Heart left ventricle (tissue), 16 donors: ENCODE measurements at regions not wholly inside any gene's neighbourhood (a gene's known extent, or its start where the extent isn't known, plus 50 kb on each side); places are given as distances from the start of the nearest gene placed in this dataset.

Experiments used
- ATAC-seq, 4 donors: fragments of 200-7000 bp; cut with Tn5 transposase; one replicate each; pipeline ENCODE4 v1.9.1; 2020 to 2022; ENCODE audit warnings: moderate library complexity in 4 of 4, mild to moderate bottlenecking in 3 of 4, moderate number of reproducible peaks in 1 of 4
- DNase-seq, 5 donors: peaks; one replicate each; pipeline ENCODE4 v3.0.0-alpha.2; 2020
- H3K27ac ChIP-seq, 12 donors: fragments of 200-600 bp; sonication (generic) in 4 of 12; one replicate each; pipeline versions ENCODE4 v1.5.0 to v1.8.0; 2016 to 2022; ENCODE audit warnings: mild to moderate bottlenecking in 2 of 12
- H3K27me3 ChIP-seq, 9 donors: fragments of 200-600 bp; sonication (generic) in 2 of 9; one replicate each; pipeline versions ENCODE4 v1.5.1 to v1.8.0; 2016 to 2022; ENCODE audit warnings: mild to moderate bottlenecking in 3 of 9
- H3K36me3 ChIP-seq, 9 donors: fragments of 200-600 bp; sonication (generic) in 2 of 9; one replicate each; pipeline versions ENCODE4 v1.5.0 to v1.8.0; 2018 to 2022; ENCODE audit warnings: mild to moderate bottlenecking in 2 of 9
- H3K4me1 ChIP-seq, 12 donors: fragments of 200-600 bp; sonication (generic) in 4 of 12; one replicate each; pipeline versions ENCODE4 v1.5.0 to v1.8.0; 2016 to 2022; ENCODE audit warnings: mild to moderate bottlenecking in 3 of 12
- H3K4me3 ChIP-seq, 12 donors: fragments of 200-600 bp; sonication (generic) in 4 of 12; one replicate each; pipeline versions ENCODE4 v1.5.0 to v1.8.0; 2017 to 2022; ENCODE audit warnings: mild to moderate bottlenecking in 9 of 12, moderate library complexity in 4 of 12
- H3K9me3 ChIP-seq, 12 donors: fragments of 200-600 bp; sonication (generic) in 4 of 12; one replicate each; pipeline versions ENCODE4 v1.5.0 to v1.8.0; 2016 to 2022; ENCODE audit warnings: mild to moderate bottlenecking in 1 of 12
- CTCF ChIP-seq, 12 donors: fragments of 200-600 bp; sonication (generic) in 4 of 12; IDR thresholded peaks; one replicate each; pipeline versions ENCODE4 v1.5.0 to v1.8.0; 2018 to 2022; ENCODE audit warnings: antibody characterized with exemption in 12 of 12, mild to moderate bottlenecking in 5 of 12
- POLR2A ChIP-seq, 2 donors: fragments of 450-650 bp; IDR thresholded peaks; one replicate each; pipeline ENCODE4 v1.6.1; 2017; ENCODE audit warnings: antibody characterized with exemption in 2 of 2, mild to moderate bottlenecking in 2 of 2, moderate library complexity in 2 of 2
- WGBS, 4 donors: extraction: QIAGEN DNeasy Blood & Tissue Kit in 2 of 4; methylation state at CpG; one replicate each; pipeline versions ENCODE4 v1.1.5 to v1.1.7; 2013 to 2018; 5-methylcytosine and 5-hydroxymethylcytosine counted together
- intact Hi-C, 10 donors: fragments of 100-400 bp; cut with DNase I; formaldehyde crosslinking; loops; one replicate each; pipeline versions ENCODE4 v1.11.1 to v1.14.2; 2022
- donor health status: ischemic (EF 13 %, LVEDD 7.1; RV severe dilation, severe dysfunction).
- donor health status: healthy with polysubstance abuse.
- donor health status: DM: no; HTN: yes; CAD: no.
- donor health status: DM: no; HTN: no; CAD: no.
- donor health status: ischemic (EF 25% LVEDD 6.9; RV normal size, moderate dysfunction).
- donor health status: ischemic (EF 25% LVEDD 5.7; RV mildly dilated, moderate dysfunction).
- donor health status: healthy.
- donor health status: DM: yes; HTN: yes; CAD: no.
- donor health status: ischemic (EF 35%, LVEDD 5.7; RV mildly dilated, moderate dysfunction).
- donor health status: nonischemic (EF 11% LVEDD 7.7; RV severe dilation, severe dysfunction).
- donor health status: DM: yes; HTN: yes; CAD: no.
- donor health status: PGD.
- donor health status: ischemic (EF 29% LVEDD 5.4; RV normal size, mild dysfunction).
- donor health status: nonischemic (EF 23%, LVEDD 6.1; RV moderate dilation, normal function).

DNA sequence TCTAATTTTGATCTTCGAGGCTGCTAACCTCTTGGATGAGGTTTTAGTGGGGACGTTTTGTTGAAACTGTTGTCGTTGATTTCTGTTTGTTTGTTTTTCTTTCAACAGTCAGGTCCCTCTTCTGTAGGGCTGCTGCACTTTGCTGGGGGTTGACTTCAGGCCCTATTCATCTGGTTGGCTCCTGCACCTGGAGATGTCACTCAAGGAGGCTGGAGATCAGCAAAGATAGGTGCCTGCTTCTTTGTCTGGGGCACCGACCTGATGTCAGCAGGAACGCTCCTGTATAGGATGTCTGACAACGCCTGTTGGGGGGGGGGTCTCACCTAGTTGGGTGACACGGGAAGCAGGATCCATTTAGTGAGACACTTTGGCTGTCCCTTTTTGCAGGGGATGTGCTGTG lies 915.6 kb upstream of the CHAC2 start:
- no peaks in the 10 kb centered on the region for H3K36me3 ChIP-seq
- 73 to 93% (median 89%) methylated on average over 7 of the region's 7 CpGs for WGBS, 4 donors
- no peak for DNase-seq
- H3K4me3 ChIP-seq: no peak overlapping the region
- TF ChIP-seq POLR2A (IDR thresholded peaks at IDR 0.05): no peak
- TF ChIP-seq CTCF (IDR thresholded peaks at IDR 0.05): no peak
- ATAC-seq: no peak
- intact Hi-C loops: no loop called here
- no peaks in the 10 kb centered on the region for H3K4me1 ChIP-seq
- H3K27ac ChIP-seq: no peak overlapping the region
- no peaks in the 10 kb centered on the region for H3K27me3 ChIP-seq
- peaks cover 0 to 25% (median 5%) of the 10 kb centered on the region in 12 donors for H3K9me3 ChIP-seq

GRCh38 chr2:52844701-52845423 lies 922.7 kb upstream of the CHAC2 start:
- ATAC-seq: no peak
- Histone ChIP-seq H3K36me3 (no peaks in the 10 kb centered on the region), H3K4me3 (no peak overlapping the region), H3K9me3 (peaks cover 0 to 10% (median 0%) of the 10 kb centered on the region in 12 donors), H3K27me3 (no peaks in the 10 kb centered on the region), H3K4me1 (no peaks in the 10 kb centered on the region), H3K27ac (no peak overlapping the region)
- TF ChIP-seq CTCF (IDR thresholded peaks at IDR 0.05) (no peak), POLR2A (IDR thresholded peaks at IDR 0.05) (no peak)
- WGBS, 4 donors: 60 to 74% (median 65%) methylated on average over 5 of the region's 5 CpGs
- DNase-seq: no peak
- intact Hi-C loops: no loop called here

DNA sequence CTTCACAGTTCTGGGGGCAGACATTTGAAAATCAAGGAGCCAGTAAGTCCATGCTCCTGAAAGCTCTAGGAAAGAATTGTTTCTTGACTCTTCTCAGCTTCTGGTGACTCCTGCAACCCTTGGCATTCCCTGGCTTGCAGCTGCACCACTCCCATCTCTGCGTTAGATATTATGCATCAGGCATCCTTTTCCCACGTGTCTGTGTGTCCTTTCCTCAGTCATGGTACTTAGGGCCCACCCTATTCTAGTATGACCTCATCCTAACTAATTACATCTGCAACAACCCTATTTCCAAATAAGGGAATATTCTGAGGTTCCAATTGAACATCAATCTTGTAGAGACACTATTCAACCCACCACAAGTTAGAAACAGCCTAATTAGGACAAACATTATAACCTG lies 931.7 kb upstream of the CHAC2 start:
- ATAC-seq (no peak), DNase-seq (no peak)
- Histone ChIP-seq H3K36me3 (no peaks in the 10 kb centered on the region), H3K4me1 (no peaks in the 10 kb centered on the region), H3K27ac (no peak overlapping the region), H3K27me3 (no peaks in the 10 kb centered on the region), H3K9me3 (no peaks in the 10 kb centered on the region), H3K4me3 (no peak overlapping the region)
- no peak for TF ChIP-seq POLR2A (IDR thresholded peaks at IDR 0.05)
- intact Hi-C loops: no loop called here
- WGBS, 4 donors: 70 to 84% (median 76%) methylated on average over 2 of the region's 2 CpGs

DNA sequence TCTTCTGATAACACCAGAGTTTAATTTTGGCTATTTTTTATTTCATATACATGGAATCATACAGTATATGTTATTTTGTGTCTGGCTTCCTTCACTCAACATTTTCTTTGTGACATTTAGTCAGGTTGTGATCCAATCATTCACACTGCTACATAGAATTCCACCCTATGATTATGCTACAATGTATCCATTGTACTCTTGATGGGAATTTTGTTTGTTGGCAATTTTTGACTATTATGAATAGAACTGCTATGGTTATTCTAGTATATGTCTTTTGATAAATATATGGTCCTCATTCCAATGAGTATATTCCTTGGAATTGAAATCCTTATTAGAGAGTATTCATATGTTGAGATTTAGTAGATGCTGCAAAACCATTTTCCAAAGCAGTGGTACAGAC lies 936.4 kb upstream of the CHAC2 start:
- intact Hi-C loops: no loop called here
- Histone ChIP-seq H3K4me1 (no peaks in the 10 kb centered on the region), H3K27ac (no peak overlapping the region), H3K4me3 (no peak overlapping the region), H3K36me3 (no peaks in the 10 kb centered on the region), H3K9me3 (no peaks in the 10 kb centered on the region), H3K27me3 (no peaks in the 10 kb centered on the region)
- TF ChIP-seq CTCF (IDR thresholded peaks at IDR 0.05) (no peak), POLR2A (IDR thresholded peaks at IDR 0.05) (no peak)
- DNase-seq (no peak), ATAC-seq (no peak)

DNA sequence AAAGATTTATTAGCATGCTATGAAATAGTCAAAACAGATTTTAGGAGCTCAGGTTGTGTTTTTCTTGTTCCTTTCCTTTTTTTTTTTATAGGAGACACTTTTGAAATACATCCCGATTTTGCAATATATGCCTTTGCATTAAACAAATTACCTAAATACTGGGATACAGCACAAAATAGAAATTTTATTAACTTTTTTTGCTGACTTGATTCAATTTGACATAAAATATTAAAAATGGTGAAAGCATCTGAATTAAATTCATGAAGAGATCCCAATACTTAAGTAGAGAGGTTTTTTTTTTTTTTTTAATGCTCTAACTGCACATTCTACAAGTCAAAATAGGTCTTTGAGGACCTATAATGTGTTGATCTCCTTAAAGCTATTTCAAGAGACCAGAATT lies 939.5 kb upstream of the CHAC2 start:
- 91 to 98% (median 93%) methylated on average over 1 of the region's 1 CpG for WGBS, 4 donors

More for the DNA sequence above, 939.5 kb upstream of the CHAC2 start:
- DNase-seq (no peak), ATAC-seq (no peak)
- no peak overlapping the region for H3K27ac ChIP-seq
- TF ChIP-seq POLR2A (IDR thresholded peaks at IDR 0.05) (no peak), CTCF (IDR thresholded peaks at IDR 0.05) (no peak)
- no peak overlapping the region for H3K4me3 ChIP-seq
- no peaks in the 10 kb centered on the region for H3K27me3 ChIP-seq
- H3K4me1 ChIP-seq: no peaks in the 10 kb centered on the region
- H3K36me3 ChIP-seq: no peaks in the 10 kb centered on the region
- no peaks in the 10 kb centered on the region for H3K9me3 ChIP-seq
- intact Hi-C loops: no loop called here
